Endodermal cell (in vitro differentiated cells): ENCODE measurements at regions not wholly inside any gene's neighbourhood (a gene's known extent, or its start where the extent isn't known, plus 50 kb on each side); places are given as distances from the start of the nearest gene placed in this dataset.
"Not testable (repeated sequence)": the region's sequence is repeated elsewhere in the genome, so short reads cannot be mapped to it uniquely, and the experiment has no call there.

Experiments used
- DNase-seq: peaks from one replicate; pipeline ENCODE4 v3.0.0-alpha.2; 2017
- H3K27ac ChIP-seq: 2 replicates; pipeline ENCODE4 v1.5.1; 2013; ENCODE audit warnings: mild to moderate bottlenecking, low read depth, low read length, moderate library complexity
- H3K27me3 ChIP-seq: 2 replicates; pipeline ENCODE4 v1.6.1; 2013; ENCODE audit warnings: mild to moderate bottlenecking, low read length, moderate library complexity; ENCODE audit not compliant: insufficient read depth, control insufficient read depth, poor library complexity, severe bottlenecking
- H3K36me3 ChIP-seq: 2 replicates; pipeline ENCODE4 v1.7.0; 2013; ENCODE audit warnings: mild to moderate bottlenecking, low read length, moderate library complexity; ENCODE audit not compliant: control insufficient read depth, insufficient read depth
- H3K4me1 ChIP-seq: one replicate; pipeline ENCODE4 v1.7.0; 2013; ENCODE audit warnings: low read length; ENCODE audit not compliant: control insufficient read depth, insufficient read depth
- H3K4me3 ChIP-seq: 2 replicates; pipeline ENCODE4 v1.5.1; 2013; ENCODE audit warnings: mild to moderate bottlenecking, low read length, moderate library complexity
- H3K9ac ChIP-seq: 2 replicates; pipeline ENCODE4 v1.6.1; 2013; ENCODE audit warnings: mild to moderate bottlenecking, low read length, moderate library complexity; ENCODE audit not compliant: poor library complexity, severe bottlenecking; ENCODE audit errors: extremely low read depth
- H3K9me3 ChIP-seq: 2 replicates; pipeline ENCODE4 v1.6.1; 2013; ENCODE audit warnings: mild to moderate bottlenecking, low read length, moderate library complexity; ENCODE audit not compliant: control insufficient read depth
- H3K27ac Mint-ChIP-seq: 2 replicates; pipeline ENCODE4 v1.8.0; 2020; ENCODE audit warnings: mixed read lengths
- H3K27me3 Mint-ChIP-seq: 2 replicates; pipeline ENCODE4 v1.8.0; 2021; ENCODE audit warnings: mild to moderate bottlenecking, mixed read lengths; ENCODE audit not compliant: insufficient read depth
- H3K36me3 Mint-ChIP-seq: 2 replicates; pipeline ENCODE4 v1.8.0; 2020; ENCODE audit warnings: low read depth, mixed read lengths
- H3K4me1 Mint-ChIP-seq: 2 replicates; pipeline ENCODE4 v1.8.0; 2020; ENCODE audit warnings: mixed read lengths
- H3K4me3 Mint-ChIP-seq: 2 replicates; pipeline ENCODE4 v1.8.0; 2020; ENCODE audit warnings: mild to moderate bottlenecking, moderate library complexity, mixed read lengths
- H3K9me3 Mint-ChIP-seq: 2 replicates; pipeline ENCODE4 v1.8.0; 2020; ENCODE audit warnings: mild to moderate bottlenecking, mixed read lengths
- WGBS, 2 experiments: methylation state at CpG; one replicate each; pipeline versions ENCODE4 v1.1.5 to v1.1.7; 2013; ENCODE audit warnings: missing lambda C conversion rate in 2 of 2, mixed read lengths in 1 of 2; ENCODE audit not compliant: insufficient coverage in 1 of 2, insufficient read length in 1 of 2; 5-methylcytosine and 5-hydroxymethylcytosine counted together
- TF ChIP-seq, protein P1 (sequence below): fragments of 200-600 bp; sonication (generic); conservative IDR thresholded peaks from 2 replicates; pipeline ENCODE4 v1.5.0; 2021; ENCODE audit warnings: antibody characterized with exemption, mild to moderate bottlenecking

DNA sequence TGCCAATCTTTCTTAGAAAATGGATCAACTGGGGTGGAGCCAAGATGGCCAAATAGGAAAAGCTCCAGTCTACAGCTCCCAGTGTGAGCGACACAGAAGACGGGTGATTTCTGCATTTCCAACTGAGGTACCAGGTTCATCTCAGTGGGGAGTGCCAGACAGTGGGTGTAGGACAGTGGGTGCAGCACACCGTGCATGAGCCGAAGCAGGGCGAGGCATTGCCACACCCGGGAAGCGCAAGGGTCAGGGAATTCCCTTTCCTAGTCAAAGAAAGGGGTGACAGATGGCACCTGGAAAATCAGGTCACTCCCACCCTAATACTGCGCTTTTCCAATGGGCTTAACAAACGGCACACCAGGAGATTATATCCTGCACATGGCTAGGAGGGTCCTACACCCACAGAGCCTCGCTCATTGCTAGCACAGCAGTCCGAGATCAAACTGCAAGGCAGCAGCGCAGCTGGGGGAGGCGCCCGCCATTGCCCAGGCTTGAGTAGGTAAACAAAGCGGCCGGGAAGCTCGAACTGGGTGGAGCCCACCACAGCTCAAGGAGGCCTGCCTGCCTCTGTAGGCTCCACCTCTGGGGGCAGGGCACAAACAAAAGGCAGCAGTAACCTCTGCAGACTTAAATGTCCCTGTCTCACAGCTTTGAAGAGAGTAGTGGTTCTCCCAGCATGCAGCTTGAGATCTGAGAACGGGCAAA lies 61.3 kb upstream of the LHFPL2 start:
- H3K4me1 Mint-ChIP-seq, H3K27me3 ChIP-seq, H3K4me3 Mint-ChIP-seq, H3K27ac ChIP-seq, H3K4me1 ChIP-seq, H3K36me3 ChIP-seq, H3K27me3 Mint-ChIP-seq, H3K9ac ChIP-seq, DNase-seq, H3K36me3 Mint-ChIP-seq, H3K27ac Mint-ChIP-seq, H3K4me3 ChIP-seq, H3K9me3 ChIP-seq: not testable (repeated sequence)
- WGBS, 2 experiments, result 90 to 95% methylated on average over 7 to 18 of the region's 18 CpGs
- H3K9me3 Mint-ChIP-seq, result peaks cover 30% of the 10 kb centered on the region

DNA sequence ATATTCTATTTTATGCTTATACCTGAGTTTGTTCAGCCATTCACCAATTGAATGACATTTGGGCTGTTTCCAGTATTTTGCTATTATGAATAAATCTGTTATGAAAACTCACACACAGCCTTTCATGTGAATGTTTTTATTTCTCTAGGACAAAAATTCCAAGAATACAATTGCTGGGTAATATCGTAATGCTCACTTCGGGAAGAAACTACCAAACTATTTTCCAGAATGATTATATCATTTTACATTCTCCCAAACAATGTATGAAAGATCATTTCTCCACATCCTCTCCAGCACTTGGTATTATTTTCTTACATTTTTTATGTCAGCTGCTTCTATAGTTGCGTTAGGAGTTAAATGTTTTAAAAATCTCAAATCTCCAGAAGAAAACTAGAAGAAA lies 58.3 kb upstream of the LHFPL2 start:
- H3K27ac ChIP-seq, result no peak overlapping the region

DNA sequence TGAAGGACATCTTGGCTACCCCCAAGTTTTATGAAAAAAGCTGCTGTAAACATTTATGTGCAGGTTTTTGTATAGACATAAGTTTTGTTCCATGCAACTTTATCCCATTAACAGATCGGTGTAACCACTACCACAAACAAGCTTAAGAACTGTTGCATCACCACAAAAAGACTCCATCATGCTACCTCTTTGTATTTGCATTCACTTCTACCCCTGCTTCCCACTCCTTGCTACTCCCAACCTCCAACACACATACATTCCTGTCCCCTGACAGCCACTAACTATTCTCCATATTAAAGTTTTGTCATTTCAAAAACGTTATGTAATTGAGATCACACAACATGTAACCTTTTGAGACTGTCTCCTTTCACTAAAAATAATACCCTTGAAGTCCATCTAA lies 57.8 kb upstream of the LHFPL2 start:
- Mint-ChIP-seq H3K9me3 (peaks cover 26% of the 10 kb centered on the region), H3K4me1 (peaks cover 10% of the 10 kb centered on the region), H3K27me3 (no peaks in the 10 kb centered on the region), H3K27ac (no peak overlapping the region), H3K4me3 (no peak overlapping the region), H3K36me3 (peaks cover 4% of the 10 kb centered on the region)
- peaks cover 4% of the 10 kb centered on the region for H3K4me1 ChIP-seq
- WGBS, 2 experiments, result 73 to 79% methylated on average over 2 of the region's 2 CpGs
- H3K36me3 ChIP-seq, result no peaks in the 10 kb centered on the region
- TF ChIP-seq, protein P1, sequence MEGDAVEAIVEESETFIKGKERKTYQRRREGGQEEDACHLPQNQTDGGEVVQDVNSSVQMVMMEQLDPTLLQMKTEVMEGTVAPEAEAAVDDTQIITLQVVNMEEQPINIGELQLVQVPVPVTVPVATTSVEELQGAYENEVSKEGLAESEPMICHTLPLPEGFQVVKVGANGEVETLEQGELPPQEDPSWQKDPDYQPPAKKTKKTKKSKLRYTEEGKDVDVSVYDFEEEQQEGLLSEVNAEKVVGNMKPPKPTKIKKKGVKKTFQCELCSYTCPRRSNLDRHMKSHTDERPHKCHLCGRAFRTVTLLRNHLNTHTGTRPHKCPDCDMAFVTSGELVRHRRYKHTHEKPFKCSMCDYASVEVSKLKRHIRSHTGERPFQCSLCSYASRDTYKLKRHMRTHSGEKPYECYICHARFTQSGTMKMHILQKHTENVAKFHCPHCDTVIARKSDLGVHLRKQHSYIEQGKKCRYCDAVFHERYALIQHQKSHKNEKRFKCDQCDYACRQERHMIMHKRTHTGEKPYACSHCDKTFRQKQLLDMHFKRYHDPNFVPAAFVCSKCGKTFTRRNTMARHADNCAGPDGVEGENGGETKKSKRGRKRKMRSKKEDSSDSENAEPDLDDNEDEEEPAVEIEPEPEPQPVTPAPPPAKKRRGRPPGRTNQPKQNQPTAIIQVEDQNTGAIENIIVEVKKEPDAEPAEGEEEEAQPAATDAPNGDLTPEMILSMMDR, result no peak
- DNase-seq, result no peak
- no peak overlapping the region for H3K27ac ChIP-seq
- peaks cover 7% of the 10 kb centered on the region for H3K9me3 ChIP-seq
- no peak overlapping the region for H3K9ac ChIP-seq
- H3K27me3 ChIP-seq, result no peaks in the 10 kb centered on the region
- H3K4me3 ChIP-seq, result no peak overlapping the region

More for the DNA sequence above, 58.3 kb upstream of the LHFPL2 start:
- no peaks in the 10 kb centered on the region for H3K36me3 ChIP-seq
- H3K4me1 ChIP-seq, result peaks cover 3% of the 10 kb centered on the region
- peaks cover 7% of the 10 kb centered on the region for H3K9me3 ChIP-seq
- no peak for DNase-seq
- no peak overlapping the region for H3K4me3 ChIP-seq
- TF ChIP-seq, protein P1, result no peak
- H3K27me3 Mint-ChIP-seq, result no peaks in the 10 kb centered on the region
- H3K27me3 ChIP-seq, result no peaks in the 10 kb centered on the region
- H3K36me3 Mint-ChIP-seq, result peaks cover 4% of the 10 kb centered on the region
- H3K4me3 Mint-ChIP-seq, result no peak overlapping the region
- H3K27ac Mint-ChIP-seq, result no peak overlapping the region
- H3K4me1 Mint-ChIP-seq, result peaks cover 6% of the 10 kb centered on the region
- no peak overlapping the region for H3K9ac ChIP-seq
- peaks cover 26% of the 10 kb centered on the region for H3K9me3 Mint-ChIP-seq
- WGBS, 2 experiments, result 93 to 95% methylated on average over 2 to 3 of the region's 3 CpGs

DNA sequence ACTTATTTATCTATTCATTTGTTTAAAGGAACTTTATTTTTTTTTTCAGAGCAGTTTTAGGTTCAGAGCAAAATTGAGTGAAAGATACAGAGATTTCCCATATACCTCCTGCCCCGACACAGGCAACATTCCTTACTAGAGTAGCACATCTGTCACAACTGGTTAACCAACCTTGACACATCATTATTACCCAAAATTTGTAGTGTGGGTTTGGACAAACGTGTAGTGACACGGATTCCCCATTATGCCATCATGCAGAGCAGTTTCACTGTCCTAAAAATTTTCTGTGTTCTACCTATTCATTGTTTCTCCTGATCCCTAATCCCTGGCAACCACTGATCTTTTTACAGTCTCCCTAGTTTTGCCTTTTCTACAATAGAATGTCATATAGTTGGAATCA lies 57.3 kb upstream of the LHFPL2 start:
- H3K9me3 ChIP-seq, result peaks cover 7% of the 10 kb centered on the region
- 89 to 92% methylated on average over 1 to 3 of the region's 3 CpGs for WGBS, 2 experiments
- Mint-ChIP-seq H3K27me3 (no peaks in the 10 kb centered on the region), H3K27ac (no peak overlapping the region), H3K9me3 (peaks cover 21% of the 10 kb centered on the region), H3K36me3 (peaks cover 4% of the 10 kb centered on the region), H3K4me3 (no peak overlapping the region), H3K4me1 (peaks cover 10% of the 10 kb centered on the region)
- no peak overlapping the region for H3K9ac ChIP-seq
- no peaks in the 10 kb centered on the region for H3K27me3 ChIP-seq
- H3K27ac ChIP-seq, result no peak overlapping the region
- TF ChIP-seq, protein P1, result no peak
- no peaks in the 10 kb centered on the region for H3K36me3 ChIP-seq
- peaks cover 4% of the 10 kb centered on the region for H3K4me1 ChIP-seq
- H3K4me3 ChIP-seq, result no peak overlapping the region
- no peak for DNase-seq
